C4-2B (cell line): ENCODE measurements at regions not wholly inside any gene's neighbourhood (a gene's known extent, or its start where the extent isn't known, plus 50 kb on each side); places are given as distances from the start of the nearest gene placed in this dataset.

ENCODE experiments used
- H3K27ac ChIP-seq: fragments of 450-650 bp; 2 replicates; pipeline ENCODE4 v1.5.1; 2017
- ZFX ChIP-seq: fragments of 450-650 bp; IDR thresholded peaks from 2 replicates; pipeline ENCODE4 v1.6.1; 2017
- TF ChIP-seq, protein P1 (sequence below): fragments of 450-650 bp; conservative IDR thresholded peaks from 2 replicates; pipeline ENCODE4 v1.5.1; 2017; ENCODE audit warnings: mild to moderate bottlenecking

DNA sequence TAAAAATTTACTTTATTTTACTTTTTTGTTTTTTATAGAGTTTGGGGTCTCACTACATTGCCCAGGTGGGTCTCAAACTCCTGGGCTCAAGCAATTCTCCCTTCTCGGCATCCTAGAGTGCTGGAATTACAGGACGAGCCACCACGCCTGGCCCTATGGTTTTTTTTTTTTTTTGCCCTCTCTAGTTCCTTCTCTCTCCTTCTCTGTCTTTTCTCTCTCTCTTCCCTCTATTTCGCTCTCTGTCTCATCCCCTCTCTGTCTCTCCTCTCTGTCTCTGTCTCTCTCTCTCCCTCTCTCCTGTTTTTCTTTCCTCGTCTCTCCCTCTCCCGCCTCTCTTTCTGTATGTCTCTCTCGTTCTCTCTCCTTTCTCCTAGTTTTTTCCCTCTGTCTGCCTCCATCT lies 202.6 kb upstream of the LHX5 start:
- no peak for TF ChIP-seq ZFX
- TF ChIP-seq, protein P1, sequence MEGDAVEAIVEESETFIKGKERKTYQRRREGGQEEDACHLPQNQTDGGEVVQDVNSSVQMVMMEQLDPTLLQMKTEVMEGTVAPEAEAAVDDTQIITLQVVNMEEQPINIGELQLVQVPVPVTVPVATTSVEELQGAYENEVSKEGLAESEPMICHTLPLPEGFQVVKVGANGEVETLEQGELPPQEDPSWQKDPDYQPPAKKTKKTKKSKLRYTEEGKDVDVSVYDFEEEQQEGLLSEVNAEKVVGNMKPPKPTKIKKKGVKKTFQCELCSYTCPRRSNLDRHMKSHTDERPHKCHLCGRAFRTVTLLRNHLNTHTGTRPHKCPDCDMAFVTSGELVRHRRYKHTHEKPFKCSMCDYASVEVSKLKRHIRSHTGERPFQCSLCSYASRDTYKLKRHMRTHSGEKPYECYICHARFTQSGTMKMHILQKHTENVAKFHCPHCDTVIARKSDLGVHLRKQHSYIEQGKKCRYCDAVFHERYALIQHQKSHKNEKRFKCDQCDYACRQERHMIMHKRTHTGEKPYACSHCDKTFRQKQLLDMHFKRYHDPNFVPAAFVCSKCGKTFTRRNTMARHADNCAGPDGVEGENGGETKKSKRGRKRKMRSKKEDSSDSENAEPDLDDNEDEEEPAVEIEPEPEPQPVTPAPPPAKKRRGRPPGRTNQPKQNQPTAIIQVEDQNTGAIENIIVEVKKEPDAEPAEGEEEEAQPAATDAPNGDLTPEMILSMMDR, result no peak
- H3K27ac ChIP-seq, result no peak overlapping the region

DNA sequence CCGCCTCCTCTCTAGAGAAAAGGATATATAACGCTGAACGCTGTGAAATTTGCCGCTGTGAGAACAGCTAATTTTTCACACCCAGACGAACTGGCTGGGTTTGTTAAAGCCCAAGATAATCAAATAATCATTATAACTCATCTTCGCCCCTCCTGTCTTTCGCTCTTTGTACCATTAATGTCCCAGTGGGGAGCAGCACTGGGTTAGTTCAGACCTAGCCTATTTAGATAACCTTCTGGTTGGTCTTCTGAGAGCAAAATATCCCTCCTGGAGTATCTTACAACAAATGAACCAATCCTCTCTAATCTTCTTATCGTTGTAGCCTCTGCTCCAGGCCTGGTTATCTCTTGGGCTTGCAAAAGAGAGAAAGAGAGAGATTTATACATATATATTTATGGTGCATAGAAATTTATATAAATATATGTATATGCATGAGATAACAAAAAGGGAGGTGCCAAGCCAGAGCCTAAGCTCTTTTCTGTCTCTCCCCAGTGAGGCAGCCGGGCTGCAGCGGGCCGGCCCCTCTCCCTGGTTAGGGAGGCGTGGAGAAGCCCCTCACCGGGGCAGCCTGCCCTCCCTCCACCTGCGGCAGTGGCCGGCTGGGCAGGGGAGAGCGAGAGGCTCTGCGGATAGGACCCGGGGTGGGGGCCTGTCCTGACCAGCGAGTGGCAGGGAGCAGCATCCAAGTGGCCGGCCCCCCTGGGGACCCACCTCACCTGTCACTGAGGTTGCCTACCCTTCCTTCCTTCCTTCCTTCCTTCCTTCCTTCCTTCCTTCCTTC lies 202.0 kb upstream of the LHX5 start:
- H3K27ac ChIP-seq, result no peak overlapping the region
- TF ChIP-seq ZFX, result no peak
- TF ChIP-seq, protein P1, result no peak

DNA sequence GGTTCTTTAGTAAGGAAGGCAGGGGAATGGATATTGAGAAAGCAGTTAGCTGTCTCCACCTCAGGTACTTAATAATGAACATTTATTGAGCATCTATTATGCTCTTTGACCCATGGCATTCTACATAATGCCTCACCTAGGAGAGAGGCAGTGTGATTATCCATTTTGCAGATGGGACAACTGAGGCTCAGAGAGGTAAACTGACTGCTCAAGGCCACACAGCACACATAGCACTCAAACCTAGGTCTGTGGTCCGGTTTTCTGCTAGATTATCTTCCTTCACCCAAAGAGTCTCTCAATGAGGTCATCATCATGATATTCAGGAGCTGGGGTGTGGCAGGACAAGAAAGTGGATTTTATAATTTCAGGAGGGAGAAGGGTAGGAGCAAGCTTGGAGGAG lies 199.1 kb upstream of the LHX5 start:
- TF ChIP-seq ZFX, result no peak
- TF ChIP-seq, protein P1, result no peak
- H3K27ac ChIP-seq, result no peak overlapping the region

DNA sequence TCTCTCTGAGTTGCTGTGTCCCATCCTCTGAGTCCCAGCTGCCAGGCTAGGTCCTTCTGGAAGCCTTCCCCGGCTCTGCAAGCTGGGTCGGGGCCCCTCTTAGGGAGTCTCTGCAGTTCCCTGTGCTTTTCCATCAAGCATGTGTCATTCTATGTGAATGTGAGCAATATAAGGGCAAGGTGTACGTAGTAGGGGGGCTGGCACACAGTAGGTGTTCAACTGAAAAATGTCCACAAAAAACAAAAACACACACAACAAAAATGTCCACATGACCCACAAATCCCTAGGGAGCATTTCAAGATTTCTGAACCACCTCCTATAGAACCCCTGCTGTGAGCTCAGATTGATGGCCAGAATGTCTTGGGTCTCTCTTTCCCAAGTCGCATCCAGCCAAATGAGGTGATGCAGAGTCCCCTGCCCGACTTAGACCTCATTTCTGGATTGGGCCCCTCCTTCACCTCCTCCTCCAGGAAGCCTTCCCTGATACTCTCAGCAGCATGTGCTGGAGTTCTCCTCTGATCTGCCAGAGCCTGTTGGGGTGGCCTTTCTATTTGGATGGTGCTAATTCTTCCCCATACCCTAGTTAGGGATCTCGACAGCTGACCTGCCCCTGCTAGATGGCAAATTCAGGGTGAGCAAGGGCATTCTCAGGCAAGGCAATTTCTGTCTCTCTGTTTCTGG lies 196.1 kb upstream of the LHX5 start:
- no peak overlapping the region for H3K27ac ChIP-seq
- no peak for TF ChIP-seq ZFX
- TF ChIP-seq, protein P1, result no peak

DNA sequence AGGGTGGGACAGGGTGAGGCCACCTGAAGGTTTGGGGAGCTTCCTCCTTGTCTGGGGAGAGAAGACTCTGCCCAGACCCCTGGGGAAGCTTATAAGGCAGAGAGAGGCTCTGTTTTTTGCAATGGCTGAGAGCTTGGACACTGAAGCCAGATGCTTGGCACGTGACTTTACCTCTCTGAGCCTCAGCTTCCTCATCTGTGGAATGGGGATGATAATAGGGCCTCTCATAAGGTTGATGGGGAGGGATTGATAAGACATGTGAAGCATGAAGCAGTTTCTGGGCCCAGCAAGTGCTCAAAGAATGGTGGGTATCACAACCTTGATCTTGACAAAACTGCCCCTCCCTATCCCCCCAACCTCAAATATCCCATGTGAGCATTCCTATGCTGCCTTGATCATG lies 195.4 kb upstream of the LHX5 start:
- no peak overlapping the region for H3K27ac ChIP-seq
- TF ChIP-seq, protein P1, result no peak
- no peak for TF ChIP-seq ZFX

DNA sequence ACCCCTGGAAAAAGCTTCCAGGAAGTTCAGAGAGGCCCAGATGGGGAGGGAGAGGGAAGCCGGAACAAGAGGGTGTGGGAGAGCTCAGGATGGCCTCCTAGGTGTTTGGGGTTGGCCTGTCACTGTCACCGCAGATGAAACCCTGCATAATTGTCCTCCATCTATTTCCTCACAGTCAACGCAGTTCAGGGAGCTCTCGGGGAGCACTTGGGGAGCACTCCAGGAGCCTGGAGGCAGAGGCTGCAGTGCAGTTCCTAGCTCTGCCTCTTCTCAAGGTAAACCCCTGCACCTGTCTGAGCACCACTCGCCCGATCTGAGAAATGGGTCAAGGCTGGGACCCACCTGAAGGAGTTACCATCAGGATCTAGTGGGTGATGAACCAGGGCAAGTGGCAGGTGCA lies 194.6 kb upstream of the LHX5 start:
- no peak for TF ChIP-seq ZFX
- TF ChIP-seq, protein P1, result no peak

DNA sequence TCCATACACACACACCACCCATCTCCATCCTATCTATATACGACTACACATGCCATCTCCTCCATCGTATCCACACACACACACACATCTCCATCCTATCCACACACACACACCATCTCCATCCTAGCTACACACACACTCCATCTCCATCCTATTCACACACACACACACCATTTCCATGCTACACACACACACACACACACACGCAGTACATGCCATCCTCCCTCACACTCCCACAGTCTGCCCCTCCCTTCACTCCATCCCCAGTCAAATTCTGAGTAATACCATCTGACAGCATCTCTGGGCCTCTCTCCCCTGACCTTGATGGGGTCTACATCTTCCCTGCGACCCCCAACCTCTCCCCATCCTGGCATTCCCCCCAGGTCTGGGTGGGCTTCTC lies 193.8 kb upstream of the LHX5 start:
- TF ChIP-seq, protein P1, result no peak
- no peak for TF ChIP-seq ZFX
- no peak overlapping the region for H3K27ac ChIP-seq

More for the DNA sequence above, 194.6 kb upstream of the LHX5 start:
- no peak overlapping the region for H3K27ac ChIP-seq
